NCI-H1694 (cell line): ENCODE measurements at regions not wholly inside any gene's neighbourhood (a gene's known extent, or its start where the extent isn't known, plus 50 kb on each side); places are given as distances from the start of the nearest gene placed in this dataset.
"Not testable (repeated sequence)": the region's sequence is repeated elsewhere in the genome, so short reads cannot be mapped to it uniquely, and the experiment has no call there.

ENCODE experiments used
- DNase-seq: peaks from one replicate; lab custom pipeline; 2025; lab: John Stamatoyannopoulos, UW

GRCh38 chr5:28305891-28306290, 1267.5 kb upstream of the CDH9 start:
- DNase-seq = no peak

- DNase-seq = no peak
Observed at GRCh38 chr5:28301712-28302111, 1263.3 kb upstream of the CDH9 start.

GRCh38 chr5:28296254-28297013, 1258.0 kb upstream of the CDH9 start:
- DNase-seq = no peak

- not testable (repeated sequence) for DNase-seq
Observed at GRCh38 chr5:28287021-28287420, 1248.6 kb upstream of the CDH9 start.

GRCh38 chr5:28286566-28286965, 1248.2 kb upstream of the CDH9 start:
- DNase-seq = no peak

GRCh38 chr5:28284788-28285187, 1246.4 kb upstream of the CDH9 start:
- DNase-seq = no peak

GRCh38 chr5:28281351-28281750, 1243.0 kb upstream of the CDH9 start:
- DNase-seq = no peak

- no peak for DNase-seq
Observed at GRCh38 chr5:28275931-28276330, 1237.5 kb upstream of the CDH9 start.

- no peak for DNase-seq
Observed at GRCh38 chr5:28269978-28270377, 1231.6 kb upstream of the CDH9 start.

GRCh38 chr5:28265877-28266276, 1227.5 kb upstream of the CDH9 start:
- no peak for DNase-seq

- no peak for DNase-seq
Observed at GRCh38 chr5:28254846-28255245, 1216.5 kb upstream of the CDH9 start.

GRCh38 chr5:28253431-28253830, 1215.0 kb upstream of the CDH9 start:
- DNase-seq = no peak

GRCh38 chr5:28249771-28250415, 1211.5 kb upstream of the CDH9 start:
- no peak for DNase-seq

- DNase-seq = no peak
Observed at GRCh38 chr5:28234356-28234968, 1196.1 kb upstream of the CDH9 start.

GRCh38 chr5:28226407-28226806, 1188.0 kb upstream of the CDH9 start:
- DNase-seq = no peak

- no peak for DNase-seq
Observed at GRCh38 chr5:28219539-28219938, 1181.2 kb upstream of the CDH9 start.

GRCh38 chr5:28217695-28218094, 1179.3 kb upstream of the CDH9 start:
- DNase-seq = no peak

GRCh38 chr5:28216939-28217360, 1178.6 kb upstream of the CDH9 start:
- no peak for DNase-seq

GRCh38 chr5:28215091-28215490, 1176.7 kb upstream of the CDH9 start:
- DNase-seq = no peak

GRCh38 chr5:28214292-28214691, 1175.9 kb upstream of the CDH9 start:
- DNase-seq = no peak

- no peak for DNase-seq
Observed at GRCh38 chr5:28208356-28208755, 1170.0 kb upstream of the CDH9 start.

- DNase-seq = no peak
Observed at GRCh38 chr5:28190011-28190410, 1151.6 kb upstream of the CDH9 start.

- DNase-seq = no peak
Observed at GRCh38 chr5:28174691-28175090, 1136.3 kb upstream of the CDH9 start.
